Activated T-helper 1 cell treated with Interleukin-2 at 50 U/mL for 16 hours (primary cell): ENCODE measurements at regions not wholly inside any gene's neighbourhood (a gene's known extent, or its start where the extent isn't known, plus 50 kb on each side); places are given as distances from the start of the nearest gene placed in this dataset.
"Not testable (repeated sequence)": the region's sequence is repeated elsewhere in the genome, so short reads cannot be mapped to it uniquely, and the experiment has no call there.

ENCODE experiments used
- DNase-seq: peaks from one replicate; pipeline ENCODE4 v3.0.0-alpha.2; 2020; ENCODE audit warnings: low read depth

DNA sequence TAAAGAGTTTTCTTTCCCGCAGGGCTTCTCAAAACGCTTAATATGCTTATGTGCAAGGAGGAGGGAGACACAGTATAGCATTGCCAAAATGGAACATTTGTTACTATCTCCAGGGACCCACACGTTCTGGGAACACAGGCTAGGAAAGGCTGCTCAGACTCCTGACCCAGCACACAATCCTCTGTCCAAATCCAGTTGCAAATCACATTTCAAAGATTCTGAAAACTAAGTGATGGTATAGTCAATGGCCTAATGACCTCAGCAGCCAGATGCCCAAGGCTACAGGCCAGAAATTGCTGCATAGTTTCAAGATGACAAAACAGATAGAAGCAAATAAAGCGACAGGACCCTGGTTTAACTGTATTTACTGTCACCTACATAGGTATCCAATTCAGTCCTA, 97.0 kb upstream of the GRIP1 start:
- no peak for DNase-seq

DNA sequence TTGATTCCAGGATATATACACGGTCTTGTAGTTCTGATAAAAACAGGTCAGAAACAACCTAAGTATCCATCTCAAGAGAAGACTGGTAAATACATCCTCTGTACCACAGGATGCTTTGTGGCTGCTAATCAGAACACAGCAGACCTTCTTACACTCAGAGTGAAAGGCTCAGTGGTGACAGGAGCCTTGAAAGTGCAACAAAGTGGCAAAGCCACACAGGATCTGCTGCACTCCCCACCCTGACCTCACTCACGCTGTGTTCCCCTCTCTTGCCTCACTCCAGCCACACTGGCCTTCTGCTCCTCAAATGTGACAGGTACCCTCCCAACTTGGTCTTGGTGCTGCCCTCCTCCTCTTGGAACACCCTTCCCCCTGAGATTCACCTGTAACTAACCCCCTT, 98.1 kb upstream of the GRIP1 start:
- no peak for DNase-seq

DNA sequence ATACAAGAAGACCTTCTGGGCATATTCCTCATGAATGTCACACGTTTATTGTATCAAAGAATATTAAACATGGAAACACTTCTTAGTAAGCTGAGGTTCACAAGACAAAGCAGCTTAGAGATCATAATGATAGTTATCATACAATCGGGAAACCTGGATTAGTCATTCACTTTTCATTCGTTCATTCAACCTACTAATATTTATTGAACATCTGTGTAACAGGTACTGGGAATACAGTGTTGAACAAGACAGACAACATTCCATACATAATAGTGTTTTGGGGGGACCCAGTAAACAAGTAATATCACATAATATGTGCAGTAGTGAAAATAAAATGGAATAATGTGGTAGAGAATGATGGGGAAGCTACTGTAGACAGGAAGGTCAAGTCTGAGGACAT, 100.6 kb upstream of the GRIP1 start:
- DNase-seq = no peak

DNA sequence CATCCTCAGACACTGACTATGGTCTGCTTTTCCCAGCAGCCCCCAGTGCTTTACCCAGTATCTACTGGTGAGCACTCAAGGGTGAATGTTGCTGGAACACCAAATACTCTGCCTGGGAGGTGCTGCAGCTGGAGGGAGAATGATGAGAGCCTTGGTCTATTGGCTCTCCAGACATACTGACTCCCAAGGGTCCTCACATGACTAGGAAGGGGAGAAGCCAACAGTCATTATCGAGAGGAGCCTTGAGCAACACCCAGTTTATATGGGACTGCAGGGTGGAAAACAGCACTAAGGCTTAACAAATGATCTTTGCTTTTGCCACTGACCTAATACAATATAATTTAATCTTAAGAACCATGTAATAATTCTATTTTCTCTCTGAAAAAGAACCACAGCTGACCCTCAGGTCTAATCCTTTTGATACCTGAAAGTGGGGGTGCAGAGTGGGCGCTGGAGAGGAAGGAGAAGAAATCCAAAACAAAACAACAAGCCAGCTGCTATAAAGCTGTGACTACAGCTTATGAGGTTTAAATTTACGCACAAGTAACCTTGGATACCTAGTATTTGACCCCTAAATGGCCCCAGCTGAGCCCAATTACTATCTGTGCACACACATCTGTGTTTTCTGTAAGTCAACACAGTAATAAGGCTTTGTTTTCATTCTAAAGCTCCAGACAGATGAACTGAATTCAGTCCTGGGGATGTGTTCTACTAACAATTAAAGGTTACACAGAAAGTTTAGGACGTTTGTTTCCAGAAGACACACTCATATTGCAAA, 107.8 kb upstream of the GRIP1 start:
- no peak for DNase-seq

DNA sequence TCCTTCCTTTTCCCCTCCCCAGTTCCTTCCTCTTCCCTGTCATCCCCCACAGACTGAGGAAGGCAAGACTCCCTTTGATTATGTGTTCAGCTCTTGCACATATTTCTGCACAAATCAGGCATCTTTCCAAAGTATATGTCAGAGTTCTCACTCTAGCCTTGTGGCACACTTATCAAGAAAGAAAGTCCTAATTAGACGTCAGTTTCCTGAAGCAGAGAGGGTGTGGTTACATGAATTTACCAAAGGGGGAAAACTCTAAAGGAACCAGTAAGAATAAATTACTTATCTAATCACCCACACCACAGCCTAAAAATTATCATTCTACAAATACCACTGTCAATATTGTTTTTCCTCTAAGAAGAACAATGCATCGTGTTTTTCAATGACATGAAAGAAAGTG, 120.7 kb upstream of the GRIP1 start:
- no peak for DNase-seq

DNA sequence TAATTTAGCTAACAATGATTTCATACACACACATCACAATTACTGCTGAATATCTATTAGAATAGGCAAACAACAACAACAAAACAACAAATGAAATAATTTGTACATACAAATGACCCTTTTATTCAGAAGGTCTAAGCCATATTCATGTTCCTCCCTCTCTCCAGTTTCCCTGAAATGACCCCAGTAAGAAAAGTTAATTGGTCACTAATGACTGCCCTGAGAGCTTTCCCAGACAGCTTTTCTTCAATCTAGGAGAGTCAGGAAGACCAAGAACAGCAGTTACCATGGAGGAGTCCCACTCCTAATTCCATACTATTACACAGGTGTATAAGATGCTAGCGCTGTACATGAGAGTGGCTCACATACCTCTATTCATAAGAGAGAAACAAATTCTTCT, 121.2 kb upstream of the GRIP1 start:
- no peak for DNase-seq

DNA sequence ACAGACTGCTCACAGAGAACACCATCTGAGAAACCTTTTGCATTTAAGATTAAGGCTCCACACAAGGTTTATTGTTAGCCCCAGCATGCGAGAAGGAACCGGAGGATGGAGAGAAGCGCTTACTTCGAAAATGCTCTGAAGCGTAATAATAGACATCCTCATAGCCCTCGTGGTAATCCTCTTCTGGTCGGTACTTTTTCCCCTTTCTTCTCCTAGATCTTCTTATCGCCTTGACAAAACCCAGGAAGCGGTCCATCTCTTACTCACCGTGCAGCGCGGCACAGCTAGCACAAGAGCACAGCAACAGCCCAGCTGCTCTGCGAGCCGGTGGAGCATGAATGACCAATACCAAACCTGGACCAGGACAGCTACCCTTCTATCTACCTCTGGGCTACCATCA, 125.1 kb upstream of the GRIP1 start:
- no peak for DNase-seq

DNA sequence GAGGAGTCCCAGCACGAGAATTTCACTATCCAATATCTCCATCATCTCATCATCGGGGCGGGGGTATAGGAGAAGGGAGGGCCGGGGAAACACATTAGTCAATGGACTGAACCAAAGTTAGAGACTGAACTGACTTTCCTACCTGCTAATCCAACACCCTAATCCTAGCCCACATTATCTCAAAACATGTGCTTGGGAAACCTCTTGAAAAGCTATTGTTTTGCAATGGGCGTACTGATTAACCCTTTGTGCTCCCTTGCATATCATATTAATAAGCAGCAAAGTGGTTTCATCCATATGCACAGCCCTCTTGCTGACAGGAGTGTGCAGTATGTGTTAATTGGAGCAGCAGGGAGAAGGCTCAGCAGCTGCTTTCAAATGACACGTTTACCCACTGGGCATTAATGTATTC, 125.7 kb upstream of the GRIP1 start:
- DNase-seq = no peak

DNA sequence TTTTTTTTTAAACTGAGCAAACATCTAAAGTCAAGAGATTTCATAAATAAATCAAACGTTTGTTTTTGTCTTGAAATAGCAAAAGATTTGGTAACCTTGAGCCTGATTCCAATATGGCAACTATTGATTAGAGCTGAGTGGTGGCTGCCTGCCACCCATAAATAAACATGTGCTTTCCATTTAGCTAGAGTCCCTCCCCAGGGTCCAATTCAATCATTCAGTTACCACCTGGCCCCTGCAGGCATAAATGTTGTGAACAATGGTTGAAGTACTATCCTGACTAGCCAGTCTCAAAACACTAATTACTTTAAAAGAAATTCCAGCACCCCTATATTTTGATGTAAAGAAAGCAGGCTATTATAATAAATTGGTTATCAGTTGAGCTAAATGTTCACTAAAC, 129.7 kb upstream of the GRIP1 start:
- DNase-seq = no peak

DNA sequence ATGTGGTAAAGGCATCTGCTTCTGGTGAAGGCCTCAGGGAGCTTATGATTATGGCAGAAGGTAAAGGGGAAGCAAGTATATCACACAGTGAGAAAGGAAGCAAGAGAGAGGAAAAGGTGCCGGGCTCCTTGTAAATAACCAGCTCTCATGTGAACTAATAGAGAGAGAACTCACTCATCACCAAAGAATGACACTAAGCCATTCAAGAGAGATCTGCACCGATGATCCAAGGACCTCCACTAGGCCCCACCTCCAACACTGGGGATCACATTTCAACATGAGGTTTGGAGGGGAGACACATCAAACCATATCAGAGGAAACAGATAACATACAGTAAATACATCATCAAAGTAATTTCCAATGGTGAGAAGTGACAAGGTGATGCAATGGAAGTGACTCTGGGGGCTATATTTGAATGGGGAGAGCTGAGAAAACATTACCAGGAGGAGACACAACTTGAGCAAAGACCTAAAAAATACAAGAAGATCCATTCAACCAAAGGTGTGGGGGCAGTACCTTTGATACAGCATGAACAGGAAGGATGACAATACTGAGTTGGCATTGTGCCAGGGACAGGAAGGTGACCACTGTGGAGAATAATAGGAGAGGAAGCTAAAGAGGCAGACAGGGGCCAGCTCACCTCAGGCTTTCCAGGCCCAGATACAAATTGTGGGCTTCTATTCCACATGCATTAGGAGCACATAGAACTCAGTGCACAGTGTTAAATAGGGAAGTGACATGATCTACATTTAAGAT, 134.4 kb upstream of the GRIP1 start:
- no peak for DNase-seq

DNA sequence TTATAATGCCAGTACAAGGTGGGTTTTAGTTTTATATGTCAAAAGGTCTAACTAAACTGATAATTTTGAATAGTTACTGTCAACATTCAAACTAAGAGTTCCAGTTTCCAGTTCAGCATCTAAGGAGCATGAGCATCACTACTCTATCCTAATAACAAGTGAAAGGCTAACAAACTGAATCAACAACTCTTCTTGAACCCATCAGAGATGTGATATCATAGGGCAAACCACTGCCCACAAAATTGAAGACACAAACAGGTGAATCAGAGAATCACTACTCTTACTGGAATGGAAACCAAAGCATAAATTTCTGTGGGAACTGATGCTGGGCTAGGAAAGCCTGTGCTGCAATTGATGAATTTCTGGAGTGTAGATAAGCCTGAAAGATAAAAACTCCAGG, 140.7 kb upstream of the GRIP1 start:
- no peak for DNase-seq

DNA sequence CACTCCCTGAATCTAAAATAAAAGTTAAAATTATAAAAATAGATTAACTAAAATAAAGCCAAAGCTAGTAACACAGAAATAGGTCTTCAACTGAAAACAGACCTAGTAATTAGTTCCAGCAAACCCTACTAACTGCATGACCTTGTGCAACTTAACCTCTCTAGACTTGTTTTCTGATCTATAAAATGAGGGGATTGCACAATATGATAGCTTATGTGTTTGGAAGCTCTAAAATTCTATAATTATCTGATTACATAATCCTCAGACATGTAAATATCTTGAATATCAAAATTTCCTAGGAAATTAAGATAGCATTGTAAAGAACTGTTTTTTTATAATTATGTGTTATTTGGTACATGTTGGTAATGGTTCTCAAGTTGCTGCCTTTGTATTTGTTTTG, 144.1 kb upstream of the GRIP1 start:
- DNase-seq = no peak

DNA sequence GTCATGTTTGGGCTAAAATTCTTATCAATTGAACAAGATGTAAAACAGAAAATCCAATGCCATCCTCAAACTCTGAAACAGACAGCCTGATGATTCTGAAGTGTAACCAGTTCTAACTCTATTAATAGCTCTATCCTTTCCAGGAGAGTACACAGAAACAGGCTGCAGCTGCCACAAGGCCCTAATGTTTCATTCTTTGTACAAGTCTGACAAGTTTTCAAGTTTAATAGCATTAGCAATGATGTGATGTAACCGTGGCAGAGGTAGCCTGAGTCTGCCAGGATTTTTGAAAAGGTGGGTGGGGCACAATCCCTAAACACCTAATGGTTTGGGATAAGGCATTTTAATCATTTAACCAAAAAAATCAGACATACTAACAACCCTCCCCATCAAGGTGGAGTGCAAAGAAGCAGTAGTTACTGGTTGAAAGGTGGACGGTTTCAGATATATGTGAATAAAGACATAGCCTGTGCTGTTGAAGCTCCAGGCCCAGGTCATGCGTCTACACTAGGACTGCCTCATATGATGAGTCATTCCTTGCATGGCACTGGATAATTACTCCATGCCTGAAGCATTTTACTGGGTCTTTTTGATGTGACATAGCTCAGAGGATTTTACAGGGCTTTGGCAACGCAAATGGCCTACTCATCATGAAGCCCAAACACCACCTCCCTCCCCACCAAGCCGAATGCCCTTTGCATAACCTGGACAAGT, 145.1 kb upstream of the GRIP1 start:
- no peak for DNase-seq

DNA sequence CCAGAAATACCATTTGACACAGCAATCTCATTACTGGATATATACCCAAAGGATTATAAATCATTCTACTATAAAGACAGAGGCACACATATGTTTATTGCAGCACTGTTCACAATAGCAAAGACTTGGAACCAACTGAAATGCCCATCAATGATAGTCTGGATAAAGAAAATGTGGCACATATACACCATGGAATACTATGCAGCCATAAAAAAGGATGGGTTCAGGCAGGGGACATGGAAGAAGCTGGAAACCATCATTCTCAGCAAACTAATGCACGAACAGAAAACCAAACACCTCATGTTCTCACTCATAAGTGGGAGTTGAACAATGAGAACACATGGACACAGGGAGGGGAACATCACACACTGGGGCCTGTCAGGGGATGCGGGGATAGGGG, 147.0 kb upstream of the GRIP1 start:
- not testable (repeated sequence) for DNase-seq

DNA sequence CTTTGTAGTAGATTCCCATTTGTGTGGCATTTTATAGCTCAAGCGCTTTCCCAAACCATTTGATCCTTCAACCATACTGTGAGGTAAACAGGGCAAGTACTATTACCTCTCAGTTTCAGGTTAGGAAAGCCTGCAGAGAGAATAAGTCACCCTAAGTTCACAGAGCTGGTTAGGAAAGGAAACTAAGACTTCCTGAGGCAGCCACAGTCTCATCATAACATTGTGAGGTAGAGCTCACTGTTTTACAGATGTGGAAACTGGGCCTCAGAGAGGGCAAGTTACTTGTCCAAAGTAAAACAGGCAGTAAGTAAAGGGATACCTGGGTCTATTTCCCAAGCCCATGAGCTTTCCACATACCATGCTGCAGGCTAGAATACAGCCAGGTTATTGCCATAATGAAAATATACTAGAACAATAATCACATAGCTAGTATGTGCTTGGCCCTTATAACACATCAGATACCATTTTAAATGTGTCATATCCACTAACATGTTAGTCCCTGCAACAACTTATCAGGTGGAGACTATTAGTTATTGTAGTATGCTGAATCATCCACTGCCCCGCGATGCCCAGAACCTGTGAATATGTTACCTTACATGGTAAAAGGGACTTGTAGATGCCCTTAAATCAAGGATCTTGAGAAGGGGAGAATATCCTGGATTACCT, 150.9 kb upstream of the GRIP1 start:
- no peak for DNase-seq

DNA sequence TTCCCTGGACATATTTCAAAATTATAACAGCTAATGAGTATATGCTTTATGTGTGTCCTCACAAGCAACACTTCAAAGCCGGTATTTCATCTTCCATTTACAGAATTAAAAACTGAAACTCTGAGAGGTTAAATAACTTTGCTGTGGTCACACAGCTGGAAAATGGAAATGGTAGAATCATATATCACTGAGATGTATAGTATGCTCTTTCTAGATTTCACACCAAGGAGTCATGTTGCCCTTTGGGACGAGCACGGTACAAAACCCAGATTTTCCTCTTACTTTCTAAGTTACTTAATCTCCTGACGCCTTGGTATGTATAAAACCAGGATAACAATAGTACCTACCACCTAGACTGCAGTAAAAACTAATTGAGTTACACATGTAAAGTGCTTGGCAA, 152.6 kb upstream of the GRIP1 start:
- no peak for DNase-seq

DNA sequence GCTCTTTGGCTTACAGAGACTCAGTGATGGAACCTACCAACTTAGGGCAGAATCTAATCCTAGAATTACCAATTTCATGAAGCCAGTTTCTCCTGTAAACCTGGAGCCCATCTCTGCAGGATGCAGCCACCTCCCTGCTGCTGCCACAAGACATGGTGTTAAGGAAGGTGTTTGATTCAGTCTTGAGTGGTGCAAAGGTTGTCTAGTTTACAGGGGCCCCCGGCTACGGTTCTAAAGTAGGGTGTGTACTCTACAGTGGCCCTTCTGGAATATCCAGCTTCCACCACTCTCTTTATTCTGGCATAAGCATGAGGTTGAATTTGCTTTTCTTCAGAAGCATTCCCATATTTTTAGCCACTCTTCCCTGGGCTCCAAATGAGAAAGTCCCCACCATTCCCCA, 154.1 kb upstream of the GRIP1 start:
- no peak for DNase-seq

DNA sequence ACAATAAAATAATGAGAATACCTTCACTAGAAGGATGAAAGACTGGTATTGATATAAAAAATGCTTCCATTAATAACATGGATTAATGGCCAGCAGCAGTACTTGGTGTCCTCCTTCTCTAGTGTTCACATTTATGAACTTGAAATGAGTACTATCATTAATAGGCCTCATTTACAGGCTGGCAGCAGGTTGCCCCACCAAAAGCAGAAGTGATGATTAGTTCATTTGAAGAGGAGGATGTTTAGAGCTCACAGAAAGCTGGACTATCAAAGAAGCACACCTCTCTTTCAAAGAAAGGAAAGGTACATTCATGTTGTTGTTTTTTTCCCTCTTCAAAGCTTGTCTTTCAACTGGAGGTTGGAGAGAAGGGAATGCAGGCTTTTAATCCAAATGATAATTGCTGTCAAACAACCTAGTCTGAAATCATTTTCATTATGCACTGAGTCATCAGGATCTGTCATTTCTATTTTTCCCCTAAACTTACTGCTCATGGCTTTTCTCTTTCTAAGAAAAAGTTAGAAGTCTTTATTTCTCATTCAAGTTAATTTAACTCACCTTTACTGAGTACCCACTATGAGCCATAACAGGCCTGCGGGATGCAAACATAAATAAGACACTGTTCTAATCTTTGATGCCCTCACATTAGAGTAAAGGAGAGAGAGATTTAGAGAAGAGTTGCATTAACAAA, 157.9 kb upstream of the GRIP1 start:
- no peak for DNase-seq

DNA sequence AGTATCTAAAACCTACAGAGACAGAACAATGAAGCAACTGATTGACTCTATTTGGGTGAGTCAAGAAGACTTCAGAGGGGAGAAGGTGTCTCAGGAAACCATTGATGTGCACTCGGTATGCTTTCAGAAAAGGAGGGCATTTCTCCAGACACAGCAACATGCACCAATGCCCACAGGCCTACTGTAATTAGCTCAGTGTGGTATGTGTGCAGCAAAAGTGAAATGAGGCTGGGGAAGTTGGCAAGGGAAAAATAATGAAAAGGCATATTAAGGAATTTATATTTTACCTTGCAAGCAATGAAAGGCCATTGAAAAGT, 158.4 kb upstream of the GRIP1 start:
- DNase-seq = no peak

DNA sequence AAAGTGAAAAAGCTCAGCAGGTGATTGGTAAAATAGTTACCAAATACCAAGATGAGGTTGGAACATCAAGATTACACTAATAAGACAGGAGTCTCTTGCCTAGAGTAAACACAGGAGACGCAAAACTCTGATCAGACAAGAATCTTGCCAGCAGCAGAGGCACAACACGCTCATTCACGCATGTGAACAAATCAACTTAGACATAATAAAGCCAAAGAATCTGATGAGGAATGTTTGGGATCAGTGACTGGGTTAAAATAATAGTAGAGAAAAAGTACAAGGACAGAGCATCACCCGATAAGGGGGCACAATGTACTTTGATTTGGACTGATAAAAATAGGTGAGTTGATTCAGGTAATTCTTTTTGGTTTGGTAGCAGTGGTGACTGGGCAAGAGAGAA, 159.5 kb upstream of the GRIP1 start:
- no peak for DNase-seq

DNA sequence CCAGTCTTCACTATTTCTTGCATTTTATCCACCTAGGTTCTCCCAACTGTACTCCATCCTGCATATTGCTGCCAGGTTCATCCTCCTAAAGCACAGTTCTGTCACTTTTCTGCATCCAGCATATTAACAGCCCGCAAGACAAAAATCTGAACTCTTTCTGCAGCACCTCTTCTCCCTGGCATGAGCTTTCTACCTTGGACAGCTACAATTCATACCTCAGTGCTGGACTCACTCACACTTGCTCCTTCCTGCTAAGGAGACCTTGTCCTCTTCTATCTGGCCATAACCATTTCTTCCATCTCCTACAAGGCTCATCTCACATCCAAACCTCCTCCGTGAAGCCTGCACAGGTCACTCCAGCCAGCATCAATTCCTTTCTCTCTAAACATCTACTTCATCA, 170.1 kb upstream of the GRIP1 start:
- DNase-seq = no peak

DNA sequence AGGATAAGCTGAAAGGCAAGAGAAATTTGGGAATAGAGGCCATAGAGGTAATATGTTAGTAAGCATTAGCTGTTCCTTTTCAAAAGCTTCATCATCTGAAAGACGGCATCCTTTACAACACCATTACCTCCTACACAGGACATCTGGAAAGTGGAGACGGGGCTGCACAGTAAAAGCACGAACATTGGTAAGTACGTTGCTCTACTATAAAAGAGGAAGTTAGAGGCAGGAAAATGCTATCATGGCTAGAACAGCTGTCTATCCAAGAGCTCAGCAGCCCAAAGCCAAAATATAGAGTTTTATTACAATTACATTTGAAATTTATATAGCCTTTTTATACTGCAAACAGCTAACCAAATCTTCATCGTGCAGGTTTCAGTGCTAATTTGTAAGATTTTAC, 172.3 kb upstream of the GRIP1 start:
- no peak for DNase-seq
